GM21528 (cell line): ENCODE measurements at regions not wholly inside any gene's neighbourhood (a gene's known extent, or its start where the extent isn't known, plus 50 kb on each side); places are given as distances from the start of the nearest gene placed in this dataset.

Experiments
- ATAC-seq: cut with Tn5 transposase; IDR thresholded peaks from one replicate; pipeline ENCODE4 v1.9.1; 2021; ENCODE audit warnings: mild to moderate bottlenecking, moderate library complexity; ENCODE audit not compliant: unreplicated experiment, low FRiP score

- ATAC-seq, result no peak
Observed at GRCh38 chr4:163939597-163939996, 445.1 kb downstream of the TMA16 start.

DNA sequence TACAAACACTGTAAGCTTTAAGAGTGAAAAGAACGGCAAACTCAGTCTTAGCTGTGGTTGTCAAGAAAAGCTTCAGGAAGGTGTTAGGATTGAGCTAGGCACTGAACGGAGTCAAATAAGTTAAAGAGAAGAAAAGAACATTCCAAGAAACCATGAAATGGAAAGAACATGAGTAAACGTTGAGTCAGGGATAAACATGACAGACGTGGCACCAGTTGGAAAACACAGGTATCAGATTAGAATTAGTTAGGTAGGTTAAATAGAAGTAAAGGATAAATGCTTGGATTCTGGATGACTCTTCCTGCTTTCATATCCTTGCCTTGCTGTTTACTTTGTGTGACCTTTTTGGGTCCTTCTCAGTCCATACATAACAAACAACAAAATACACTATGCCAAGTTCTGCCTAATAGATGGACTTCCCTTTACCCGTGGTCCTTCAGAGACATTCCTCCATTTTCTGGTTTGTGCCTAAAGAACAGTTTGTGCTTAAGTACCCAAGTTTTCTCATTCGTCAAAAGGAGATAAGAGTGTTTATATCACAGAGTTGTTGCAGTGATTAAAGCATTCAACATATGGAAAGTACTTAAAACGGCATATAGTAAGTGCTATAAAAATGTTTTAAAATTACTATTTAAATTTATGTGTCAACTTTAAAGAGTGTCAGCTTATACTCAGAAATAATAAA, 446.9 kb downstream of the TMA16 start:
- no peak for ATAC-seq

DNA sequence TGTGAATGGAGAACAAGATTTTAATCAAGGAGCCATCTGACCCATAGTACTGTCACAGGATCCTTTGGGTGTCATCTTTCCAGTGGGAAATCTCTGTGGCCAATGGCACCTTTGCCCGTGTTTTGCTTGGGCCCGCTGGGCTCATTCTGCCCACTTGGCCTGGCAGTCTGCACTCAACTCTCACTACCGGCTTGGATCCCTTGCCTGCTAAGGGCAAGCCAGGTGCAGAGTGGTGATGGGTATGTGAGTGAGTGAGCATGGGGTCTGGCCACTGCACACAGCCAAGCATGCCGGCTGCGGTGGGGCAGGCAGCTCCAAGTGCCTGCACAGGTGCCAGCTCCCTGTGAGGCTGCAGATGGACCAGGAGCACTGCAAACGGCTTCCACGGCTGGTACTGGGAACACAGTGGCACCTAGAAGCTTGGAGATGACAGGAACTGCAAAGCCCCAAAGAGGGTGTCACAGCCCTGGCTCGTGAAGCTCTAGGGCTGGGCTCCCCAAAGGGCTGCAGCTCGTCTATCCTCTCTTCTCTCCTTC, 454.5 kb downstream of the TMA16 start:
- ATAC-seq, result no peak

DNA sequence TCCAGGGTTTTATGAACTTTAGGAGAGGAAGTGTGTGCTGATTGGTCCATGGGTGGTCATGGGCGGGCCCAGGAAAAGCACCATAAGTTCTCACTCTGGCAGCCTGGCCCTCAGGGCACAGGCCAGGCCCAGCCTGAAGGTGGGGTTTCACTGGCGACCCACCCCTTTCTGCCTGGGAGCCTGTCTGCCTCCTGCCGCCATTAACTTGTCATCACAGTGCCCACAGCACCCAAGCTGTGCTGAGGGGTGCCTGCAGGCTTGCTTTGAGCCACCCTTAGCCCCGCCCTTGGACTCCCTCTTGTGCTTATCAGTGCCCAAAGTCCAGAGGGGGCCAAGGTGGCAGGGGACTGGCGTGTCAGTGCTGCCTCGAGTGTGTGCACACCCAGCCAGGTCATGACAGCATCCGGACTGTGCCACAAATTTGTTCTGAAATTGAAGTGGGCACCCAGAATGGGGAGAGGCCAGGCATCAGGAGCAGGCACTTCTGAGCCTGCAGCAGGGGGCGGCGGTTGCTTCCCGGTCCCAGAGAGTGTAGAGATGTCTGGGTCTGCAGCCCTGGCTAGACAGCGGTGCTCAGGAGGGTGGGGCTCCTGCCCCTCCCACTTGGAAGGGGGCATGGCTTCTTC, 455.6 kb downstream of the TMA16 start:
- no peak for ATAC-seq

DNA sequence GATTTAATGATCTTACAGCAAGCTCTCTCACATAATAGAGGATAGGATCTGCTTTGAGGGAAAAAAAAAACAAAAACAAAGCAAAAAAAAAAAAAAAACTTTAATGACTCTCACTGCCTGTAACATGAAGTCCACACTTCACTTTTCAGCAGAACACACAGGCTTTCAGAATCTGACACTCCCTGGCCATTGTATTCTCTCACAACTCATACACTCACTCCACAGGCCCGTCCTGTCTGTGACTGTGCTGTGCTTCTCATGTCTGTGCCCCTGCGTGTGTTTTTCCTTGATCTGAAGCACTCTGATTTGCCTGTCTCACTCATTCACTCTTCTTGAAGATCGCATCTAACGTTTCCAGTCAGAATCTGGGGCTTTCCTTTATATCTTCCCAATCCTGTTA, 460.8 kb downstream of the TMA16 start:
- no peak for ATAC-seq

- ATAC-seq, result no peak
Observed at GRCh38 chr4:163958751-163959150, 464.3 kb downstream of the TMA16 start.

GRCh38 chr4:163959932-163960331, 465.4 kb downstream of the TMA16 start:
- ATAC-seq, result no peak

DNA sequence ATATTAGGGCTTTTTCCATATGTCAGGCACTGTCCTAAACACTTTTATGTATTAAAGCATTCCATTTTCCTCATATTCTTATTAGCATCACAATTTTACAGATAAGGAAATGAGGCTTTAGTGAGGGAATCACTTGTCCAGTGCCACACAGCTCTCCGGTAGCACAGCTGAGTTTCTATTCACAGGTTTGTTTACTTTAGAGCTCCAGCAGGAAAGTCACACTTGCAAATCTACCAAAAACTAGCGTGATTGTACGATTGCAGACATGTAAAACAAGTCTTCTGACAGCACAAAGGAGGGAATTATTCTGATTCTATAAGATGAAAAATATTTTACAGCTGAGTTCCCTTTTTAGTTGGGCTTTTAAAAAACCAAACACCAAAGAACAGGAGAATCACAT, 472.1 kb downstream of the TMA16 start:
- ATAC-seq, result no peak

DNA sequence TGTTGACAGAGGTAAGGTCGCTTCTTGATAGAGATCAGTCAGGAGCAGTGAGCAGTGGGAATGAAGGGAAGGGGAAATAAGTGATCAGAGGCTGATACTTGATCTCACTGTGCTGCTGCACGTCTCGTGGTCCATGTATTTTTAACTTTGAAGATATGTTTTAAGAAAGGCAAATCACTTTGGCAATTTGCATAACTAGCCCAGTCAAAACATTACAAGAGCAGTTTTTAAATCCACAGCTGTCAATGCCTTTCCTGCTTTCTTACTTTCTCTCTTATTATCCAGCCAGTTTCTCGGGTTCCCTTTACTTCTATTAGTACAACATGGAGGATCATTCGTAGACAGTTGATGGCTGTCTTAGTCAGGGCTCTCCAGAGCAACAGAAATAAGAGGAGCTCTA, 472.8 kb downstream of the TMA16 start:
- no peak for ATAC-seq

GRCh38 chr4:163967710-163968109, 473.2 kb downstream of the TMA16 start:
- no peak for ATAC-seq

GRCh38 chr4:163969291-163969690, 474.8 kb downstream of the TMA16 start:
- ATAC-seq, result no peak

GRCh38 chr4:163976588-163976987, 482.1 kb downstream of the TMA16 start:
- no peak for ATAC-seq

DNA sequence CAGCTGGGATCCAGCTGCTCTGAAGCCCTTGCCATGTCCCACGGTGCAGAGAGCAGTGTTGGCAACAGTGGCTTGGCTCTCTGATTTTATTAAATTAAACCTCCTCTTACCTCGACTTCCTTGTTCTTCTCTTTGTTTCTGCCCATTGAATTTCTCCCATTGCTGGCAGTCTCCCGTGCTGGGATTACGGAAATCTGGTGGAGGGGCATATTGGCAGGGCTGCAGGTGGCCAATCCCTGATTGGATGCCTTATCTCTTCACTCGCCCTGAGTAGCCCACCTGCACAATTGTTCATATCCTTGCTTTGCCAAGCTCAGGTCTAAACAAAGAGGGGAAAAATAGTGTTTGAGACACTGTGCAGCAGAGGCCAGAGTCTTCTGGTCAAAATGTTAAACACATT, 493.9 kb downstream of the TMA16 start:
- ATAC-seq, result no peak

GRCh38 chr4:163988865-163989264, 494.4 kb downstream of the TMA16 start:
- ATAC-seq, result no peak

DNA sequence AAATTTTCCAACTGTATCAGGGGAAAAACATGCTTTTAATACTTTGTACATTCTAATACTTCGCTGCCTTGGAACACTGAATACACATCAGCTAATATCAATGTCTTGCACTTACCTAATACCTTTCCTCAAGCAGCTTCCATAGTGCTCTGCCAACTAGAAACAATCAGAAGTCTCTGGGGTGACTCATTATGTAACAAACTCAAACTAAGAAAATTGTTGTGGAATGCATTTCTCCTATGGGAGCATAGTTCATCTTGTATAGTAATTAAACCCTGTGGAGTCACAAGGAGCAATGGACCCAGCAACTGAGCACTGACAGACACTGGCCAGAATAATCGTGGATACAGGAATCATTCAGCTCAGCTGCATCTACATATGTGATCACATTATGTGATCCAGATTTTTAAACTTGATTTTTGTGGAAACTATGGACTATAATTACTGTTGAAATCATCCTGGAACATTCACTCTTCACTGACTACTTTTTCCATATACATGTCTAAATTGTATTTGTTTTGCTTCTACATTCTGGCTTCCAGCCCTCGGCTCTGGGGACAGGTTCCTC, 496.9 kb downstream of the TMA16 start:
- no peak for ATAC-seq

DNA sequence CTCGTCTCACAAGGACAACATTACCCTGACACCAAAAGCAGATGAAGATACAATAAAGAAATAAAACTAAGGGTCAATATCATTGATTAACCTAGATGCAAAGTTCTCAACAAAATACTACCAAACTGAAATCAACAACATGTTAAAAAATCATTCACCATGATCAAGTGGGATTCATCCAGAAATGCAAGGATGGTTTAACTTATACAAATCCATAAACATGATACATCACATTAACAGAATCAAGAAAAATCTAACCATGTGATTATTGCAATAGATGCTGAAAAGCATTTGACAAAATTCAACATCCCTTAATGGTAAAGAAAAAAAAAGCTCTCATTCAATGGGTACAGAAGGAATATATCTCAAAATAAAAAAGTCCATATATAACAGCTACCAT, 514.9 kb downstream of the TMA16 start:
- ATAC-seq, result no peak

- no peak for ATAC-seq
Observed at GRCh38 chr4:164011791-164012190, 517.3 kb downstream of the TMA16 start.

GRCh38 chr4:164012396-164013027, 518.0 kb downstream of the TMA16 start:
- peak; percentile 72 for ATAC-seq

GRCh38 chr4:164021947-164022346, 527.5 kb downstream of the TMA16 start:
- ATAC-seq, result no peak

GRCh38 chr4:164023214-164023613, 528.7 kb downstream of the TMA16 start:
- ATAC-seq, result no peak

- no peak for ATAC-seq
Observed at GRCh38 chr4:164027805-164028204, 533.3 kb downstream of the TMA16 start.
